Lower lobe of right lung (tissue), 2 donors: ENCODE measurements at regions not wholly inside any gene's neighbourhood (a gene's known extent, or its start where the extent isn't known, plus 50 kb on each side); places are given as distances from the start of the nearest gene placed in this dataset.

ENCODE experiments used
- ATAC-seq, 2 donors: fragments of 200-7000 bp; cut with Tn5 transposase; one replicate each; pipeline ENCODE4 v1.9.1; 2020 to 2022; ENCODE audit warnings: mild to moderate bottlenecking in 2 of 2, moderate library complexity in 2 of 2
- DNase-seq: peaks from one replicate; pipeline ENCODE4 v3.0.0-alpha.2; 2020
- H3K27ac ChIP-seq: fragments of 200-600 bp; one replicate; pipeline ENCODE4 v1.8.0; 2022
- H3K27me3 ChIP-seq: fragments of 200-600 bp; one replicate; pipeline ENCODE4 v1.8.0; 2022; ENCODE audit warnings: low read depth
- H3K36me3 ChIP-seq: fragments of 200-600 bp; one replicate; pipeline ENCODE4 v1.8.0; 2022; ENCODE audit warnings: mild to moderate bottlenecking
- H3K4me1 ChIP-seq: fragments of 200-600 bp; one replicate; pipeline ENCODE4 v1.8.0; 2022
- H3K4me3 ChIP-seq: fragments of 200-600 bp; one replicate; pipeline ENCODE4 v1.8.0; 2022; ENCODE audit warnings: mild to moderate bottlenecking
- H3K9me3 ChIP-seq: fragments of 200-600 bp; one replicate; pipeline ENCODE4 v1.8.0; 2022
- CTCF ChIP-seq: fragments of 200-600 bp; IDR thresholded peaks from one replicate; pipeline ENCODE4 v1.8.0; 2022; ENCODE audit warnings: antibody characterized with exemption, mild to moderate bottlenecking
- intact Hi-C: fragments of 100-400 bp; cut with DNase I; formaldehyde crosslinking; loops from one replicate; pipeline ENCODE4 v1.11.0; 2022
- donor health status: DM: no; HTN: yes; CAD: no; lungs with severe emphysema.

GRCh38 chr5:56414066-56414465 is 180.9 kb upstream of the ANKRD55 start:
- DNase-seq (no peak), ATAC-seq (peak in 1 of 2 donors; percentile 51)
- Histone ChIP-seq H3K4me3 (no peak overlapping the region), H3K36me3 (no peaks in the 10 kb centered on the region), H3K27ac (peak overlapping the region; percentile 66), H3K9me3 (no peaks in the 10 kb centered on the region), H3K27me3 (no peaks in the 10 kb centered on the region), H3K4me1 (peaks cover 42% of the 10 kb centered on the region)
- no peak for TF ChIP-seq CTCF
- intact Hi-C loops: no loop called here

- DNase-seq (no peak), ATAC-seq (no peak)
- Histone ChIP-seq H3K4me1 (peaks cover 42% of the 10 kb centered on the region), H3K27me3 (no peaks in the 10 kb centered on the region), H3K36me3 (no peaks in the 10 kb centered on the region), H3K4me3 (no peak overlapping the region), H3K9me3 (no peaks in the 10 kb centered on the region), H3K27ac (peak overlapping the region; percentile 19)
- TF ChIP-seq CTCF: no peak
- intact Hi-C loops: no loop called here
Measured at GRCh38 chr5:56413546-56413945, 180.4 kb upstream of the ANKRD55 start.

GRCh38 chr5:56412601-56413379 is 179.7 kb upstream of the ANKRD55 start:
- no peaks in the 10 kb centered on the region for H3K36me3 ChIP-seq
- peak; percentile 78 for DNase-seq
- no peaks in the 10 kb centered on the region for H3K9me3 ChIP-seq
- no peaks in the 10 kb centered on the region for H3K27me3 ChIP-seq
- H3K4me1 ChIP-seq: peaks cover 42% of the 10 kb centered on the region
- no peak overlapping the region for H3K4me3 ChIP-seq
- peak overlapping the region; percentile 57 for H3K27ac ChIP-seq
- intact Hi-C loops: no loop called here
- peak; percentile 62 to 81 for ATAC-seq
- no peak for TF ChIP-seq CTCF

- TF ChIP-seq CTCF: no peak
- DNase-seq: no peak
- Histone ChIP-seq H3K4me3 (no peak overlapping the region), H3K36me3 (no peaks in the 10 kb centered on the region), H3K27ac (no peak overlapping the region), H3K27me3 (no peaks in the 10 kb centered on the region), H3K9me3 (no peaks in the 10 kb centered on the region), H3K4me1 (peaks cover 33% of the 10 kb centered on the region)
- intact Hi-C loops: no loop called here
- no peak for ATAC-seq
Measured at GRCh38 chr5:56410696-56411095, 177.6 kb upstream of the ANKRD55 start.

GRCh38 chr5:56409331-56410190 is 176.4 kb upstream of the ANKRD55 start:
- Histone ChIP-seq H3K9me3 (no peaks in the 10 kb centered on the region), H3K4me1 (peaks cover 24% of the 10 kb centered on the region), H3K27me3 (no peaks in the 10 kb centered on the region), H3K36me3 (no peaks in the 10 kb centered on the region), H3K27ac (no peak overlapping the region), H3K4me3 (no peak overlapping the region)
- TF ChIP-seq CTCF: no peak
- ATAC-seq: peak; percentile 33 to 50
- intact Hi-C loops: no loop called here
- no peak for DNase-seq
